ENCODE measurements at regions not wholly inside any gene's neighbourhood (a gene's known extent, or its start where the extent isn't known, plus 50 kb on each side); places are given as distances from the start of the nearest gene placed in this dataset.
"Not testable (repeated sequence)": the region's sequence is repeated elsewhere in the genome, so short reads cannot be mapped to it uniquely, and the experiment has no call there.

GRCh38 chr3:10693457-10693856, 122.6 kb upstream of the SLC6A11 start:
- H3K9me3 ChIP-seq (replicated peaks): no peaks in the 10 kb centered on the region
- H3K36me3 ChIP-seq: no peaks in the 10 kb centered on the region
- no peak for DNase-seq
- peaks cover 52% of the 10 kb centered on the region for H3K27me3 ChIP-seq (ENCODE audit: low read depth)
- TF ChIP-seq CTCF (IDR thresholded peaks at IDR 0.05; ENCODE audit: borderline replicate concordance): peak; percentile 55
- intact Hi-C loops (cut with micrococcal nuclease): no loop called here
- H3K4me3 ChIP-seq: no peak overlapping the region
- H3K4me1 ChIP-seq: no peaks in the 10 kb centered on the region
- H3K27ac ChIP-seq (replicated peaks): no peak overlapping the region

- intact Hi-C loops (cut with micrococcal nuclease): no loop called here
- no peak for DNase-seq
- no peaks in the 10 kb centered on the region for H3K4me1 ChIP-seq
- H3K4me3 ChIP-seq: no peak overlapping the region
- TF ChIP-seq CTCF (IDR thresholded peaks at IDR 0.05; ENCODE audit: borderline replicate concordance): no peak
- no peak overlapping the region for H3K27ac ChIP-seq (replicated peaks)
- peaks cover 54% of the 10 kb centered on the region for H3K27me3 ChIP-seq (ENCODE audit: low read depth)
- no peaks in the 10 kb centered on the region for H3K36me3 ChIP-seq
- H3K9me3 ChIP-seq (replicated peaks): no peaks in the 10 kb centered on the region
Observed at GRCh38 chr3:10694179-10694578, 121.8 kb upstream of the SLC6A11 start.

- H3K36me3 ChIP-seq; H3K9me3 ChIP-seq (replicated peaks); DNase-seq; H3K4me1 ChIP-seq; H3K27ac ChIP-seq (replicated peaks); H3K4me3 ChIP-seq; intact Hi-C loops (cut with micrococcal nuclease): not testable (repeated sequence)
- H3K27me3 ChIP-seq (ENCODE audit: low read depth): peaks cover 54% of the 10 kb centered on the region
Observed at GRCh38 chr3:10695186-10695585, 120.8 kb upstream of the SLC6A11 start.

- intact Hi-C loops (cut with micrococcal nuclease): no loop called here
- DNase-seq: no peak
- no peak for TF ChIP-seq CTCF (IDR thresholded peaks at IDR 0.05; ENCODE audit: borderline replicate concordance)
- H3K27me3 ChIP-seq (ENCODE audit: low read depth): peaks cover 59% of the 10 kb centered on the region
- H3K9me3 ChIP-seq (replicated peaks): no peaks in the 10 kb centered on the region
- H3K4me1 ChIP-seq: no peaks in the 10 kb centered on the region
- H3K27ac ChIP-seq (replicated peaks): no peak overlapping the region
- no peaks in the 10 kb centered on the region for H3K36me3 ChIP-seq
- H3K4me3 ChIP-seq: no peak overlapping the region
Observed at GRCh38 chr3:10695595-10696285, 120.3 kb upstream of the SLC6A11 start.

- Histone ChIP-seq H3K27me3 (ENCODE audit: low read depth) (peaks cover 80% of the 10 kb centered on the region), H3K36me3 (no peaks in the 10 kb centered on the region), H3K9me3 (replicated peaks) (no peaks in the 10 kb centered on the region), H3K4me3 (no peak overlapping the region), H3K27ac (replicated peaks) (no peak overlapping the region), H3K4me1 (no peaks in the 10 kb centered on the region)
- DNase-seq: no peak
- TF ChIP-seq CTCF (IDR thresholded peaks at IDR 0.05; ENCODE audit: borderline replicate concordance): no peak
- intact Hi-C loops (cut with micrococcal nuclease): no loop called here
Observed at GRCh38 chr3:10697918-10698317, 118.1 kb upstream of the SLC6A11 start.

- Histone ChIP-seq H3K27ac (replicated peaks) (no peak overlapping the region), H3K9me3 (replicated peaks) (no peaks in the 10 kb centered on the region), H3K4me3 (no peak overlapping the region), H3K27me3 (ENCODE audit: low read depth) (peaks cover 99% of the 10 kb centered on the region), H3K4me1 (no peaks in the 10 kb centered on the region), H3K36me3 (no peaks in the 10 kb centered on the region)
- intact Hi-C loops (cut with micrococcal nuclease): no loop called here
- TF ChIP-seq CTCF (IDR thresholded peaks at IDR 0.05; ENCODE audit: borderline replicate concordance): no peak
- no peak for DNase-seq
Observed at GRCh38 chr3:10700821-10701220, 115.2 kb upstream of the SLC6A11 start.
